ENCODE measurements at regions not wholly inside any gene's neighbourhood (a gene's known extent, or its start where the extent isn't known, plus 50 kb on each side); places are given as distances from the start of the nearest gene placed in this dataset.

DNA sequence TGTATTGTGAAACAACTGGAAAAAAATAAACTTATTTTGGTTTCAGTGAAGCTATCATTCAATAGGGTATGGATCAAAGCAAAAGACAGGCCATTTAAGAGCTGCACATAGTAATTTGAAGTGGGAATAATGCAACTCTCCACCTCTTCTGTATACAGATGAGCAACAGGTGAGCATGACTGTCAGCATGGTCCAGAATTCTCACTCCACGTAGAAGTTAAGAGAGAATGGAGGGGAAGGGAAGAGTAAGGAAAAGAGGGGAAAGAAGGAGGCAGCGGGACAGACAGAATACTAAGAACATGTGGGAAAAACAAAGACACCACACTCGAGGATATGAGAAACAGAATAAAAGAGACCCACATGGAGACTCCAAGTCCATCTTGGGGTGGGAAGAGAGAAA, 396.1 kb upstream of the GRIA1 start:
- in situ Hi-C loops (cut with HindIII; ENCODE audit: low sequenced_read_pairs) = loop anchor here (5.0 kb wide), 1 partner anchor 68 kb away; no protein-coding TSS in a partner anchor

- in situ Hi-C loops (cut with HindIII; ENCODE audit: low sequenced_read_pairs) = no loop called here
Observed at GRCh38 chr5:153096381-153096780, 394.1 kb upstream of the GRIA1 start.

- in situ Hi-C loops (cut with HindIII; ENCODE audit: low sequenced_read_pairs) = no loop called here
Observed at GRCh38 chr5:153099328-153099727, 391.1 kb upstream of the GRIA1 start.

DNA sequence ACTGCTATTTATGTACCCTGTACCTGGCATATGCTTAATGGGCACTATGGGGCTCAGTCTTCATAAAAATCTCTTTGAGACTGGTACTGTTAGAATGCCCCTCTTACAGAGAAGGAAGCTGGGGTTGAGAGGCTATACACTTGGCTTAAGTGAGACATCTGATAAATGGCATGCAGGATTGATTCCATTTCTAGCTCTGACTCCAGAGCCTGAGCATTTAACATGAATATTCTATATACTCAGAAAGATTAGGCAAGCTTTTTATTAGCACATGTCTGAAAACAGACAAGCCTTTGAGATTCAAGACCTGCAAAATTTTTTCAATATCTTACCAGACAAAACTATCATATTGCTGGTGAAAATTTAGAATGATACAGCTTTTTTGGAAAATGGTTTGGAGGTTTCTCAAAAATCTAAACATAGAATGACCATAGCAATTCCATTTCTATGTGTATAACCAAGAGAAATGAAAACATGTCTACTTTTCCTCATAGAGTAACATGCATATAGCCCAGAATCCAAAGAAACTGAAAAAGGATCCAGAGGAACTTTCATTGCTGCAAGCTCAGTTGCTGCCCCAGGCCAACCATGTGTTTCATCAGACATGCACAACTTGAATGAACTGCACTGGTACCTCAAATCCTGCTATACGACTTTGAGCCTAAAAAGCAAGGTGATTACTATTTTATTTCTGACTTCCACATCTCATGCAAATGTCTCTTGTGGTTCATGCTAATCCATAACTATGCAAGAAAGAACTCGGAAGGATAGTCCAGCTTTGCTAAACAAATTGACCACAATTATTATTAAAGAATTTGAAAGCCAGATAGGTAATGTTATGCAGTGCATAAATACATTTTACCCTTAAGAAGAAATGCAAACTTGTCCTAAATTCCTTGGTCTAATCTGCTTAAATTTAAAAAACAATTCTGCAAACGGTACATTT, 389.0 kb upstream of the GRIA1 start:
- in situ Hi-C loops (cut with HindIII; ENCODE audit: low sequenced_read_pairs) = no loop called here

DNA sequence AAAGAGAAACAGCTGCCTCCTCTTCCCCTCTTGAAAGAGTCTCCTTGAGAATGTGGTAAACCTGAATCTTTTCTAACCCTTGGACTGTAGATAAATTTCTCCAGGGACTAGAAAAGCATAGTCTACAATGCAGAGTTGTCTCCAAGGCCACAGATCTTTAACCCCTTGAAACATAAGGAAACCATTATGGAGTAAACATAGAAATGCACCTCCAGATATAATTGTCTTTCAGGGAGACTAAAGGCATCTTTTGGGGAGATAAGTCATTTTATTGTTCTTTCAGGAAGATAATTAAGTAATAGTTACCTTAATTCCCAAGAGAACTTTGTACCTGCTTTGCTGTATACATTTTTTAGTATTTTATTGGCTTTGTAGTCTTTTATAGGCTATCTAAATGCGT, 373.6 kb upstream of the GRIA1 start:
- in situ Hi-C loops (cut with HindIII; ENCODE audit: low sequenced_read_pairs) = no loop called here

DNA sequence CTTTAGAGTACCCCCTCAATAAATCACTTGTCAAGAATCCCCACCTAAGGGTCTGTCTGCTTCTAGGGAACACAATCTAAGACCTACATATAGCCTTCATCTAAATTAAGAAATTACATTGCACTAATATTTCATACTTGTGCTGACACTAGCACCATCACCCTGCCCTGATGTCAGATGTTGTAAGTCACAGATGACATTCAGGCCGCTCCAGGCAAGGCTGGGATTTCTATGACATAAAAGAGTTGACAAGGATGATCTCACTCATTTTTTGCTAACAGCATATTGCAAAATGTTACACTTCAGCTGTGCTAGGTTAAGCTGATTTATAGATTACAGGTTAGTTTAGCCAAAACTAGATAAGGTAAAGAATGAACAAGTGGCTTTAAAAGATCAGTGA, 372.5 kb upstream of the GRIA1 start:
- in situ Hi-C loops (cut with HindIII; ENCODE audit: low sequenced_read_pairs) = no loop called here

DNA sequence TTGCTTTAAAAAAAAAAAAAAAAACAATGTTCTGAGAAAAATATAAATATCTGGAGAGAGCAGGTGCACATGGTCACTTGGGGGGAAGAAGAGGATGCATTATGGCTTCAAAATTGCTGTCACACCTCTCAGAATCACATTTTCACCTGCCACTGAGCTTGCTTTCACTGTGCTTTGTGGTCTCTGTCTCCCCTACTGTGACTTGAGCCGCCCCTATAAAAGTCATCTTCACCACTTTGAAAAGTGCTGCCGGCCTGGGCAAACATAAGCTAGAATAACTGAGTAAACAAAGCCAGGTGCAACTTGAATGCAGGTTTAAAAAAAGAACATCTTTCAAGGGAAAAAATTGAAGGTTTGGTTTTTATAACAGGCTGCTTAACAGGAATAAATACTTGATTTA, 368.1 kb upstream of the GRIA1 start:
- in situ Hi-C loops (cut with HindIII; ENCODE audit: low sequenced_read_pairs) = no loop called here

DNA sequence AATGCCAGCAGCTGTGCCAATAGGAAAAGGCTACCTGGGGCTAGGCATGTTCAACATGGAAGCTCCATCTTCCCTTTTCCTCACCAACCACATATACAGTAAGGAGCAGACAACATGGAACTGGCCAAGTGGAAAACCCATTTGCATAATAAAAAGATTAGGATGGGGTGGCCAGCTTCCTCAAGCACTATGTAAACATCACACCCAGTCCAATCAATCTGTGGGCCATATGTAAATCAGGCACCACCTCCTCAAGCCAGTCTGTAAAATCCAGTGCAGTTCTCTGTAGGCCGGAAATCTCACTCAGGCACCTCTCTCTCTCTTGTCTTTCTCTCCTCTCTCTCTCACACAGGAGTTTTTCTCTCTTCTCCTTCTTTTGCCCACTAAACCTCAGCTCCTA, 360.2 kb upstream of the GRIA1 start:
- in situ Hi-C loops (cut with HindIII; ENCODE audit: low sequenced_read_pairs) = no loop called here

GRCh38 chr5:153135411-153135810, 355.1 kb upstream of the GRIA1 start:
- in situ Hi-C loops (cut with HindIII; ENCODE audit: low sequenced_read_pairs) = no loop called here

- in situ Hi-C loops (cut with HindIII; ENCODE audit: low sequenced_read_pairs) = no loop called here
Observed at GRCh38 chr5:153136910-153137614, 353.4 kb upstream of the GRIA1 start.

DNA sequence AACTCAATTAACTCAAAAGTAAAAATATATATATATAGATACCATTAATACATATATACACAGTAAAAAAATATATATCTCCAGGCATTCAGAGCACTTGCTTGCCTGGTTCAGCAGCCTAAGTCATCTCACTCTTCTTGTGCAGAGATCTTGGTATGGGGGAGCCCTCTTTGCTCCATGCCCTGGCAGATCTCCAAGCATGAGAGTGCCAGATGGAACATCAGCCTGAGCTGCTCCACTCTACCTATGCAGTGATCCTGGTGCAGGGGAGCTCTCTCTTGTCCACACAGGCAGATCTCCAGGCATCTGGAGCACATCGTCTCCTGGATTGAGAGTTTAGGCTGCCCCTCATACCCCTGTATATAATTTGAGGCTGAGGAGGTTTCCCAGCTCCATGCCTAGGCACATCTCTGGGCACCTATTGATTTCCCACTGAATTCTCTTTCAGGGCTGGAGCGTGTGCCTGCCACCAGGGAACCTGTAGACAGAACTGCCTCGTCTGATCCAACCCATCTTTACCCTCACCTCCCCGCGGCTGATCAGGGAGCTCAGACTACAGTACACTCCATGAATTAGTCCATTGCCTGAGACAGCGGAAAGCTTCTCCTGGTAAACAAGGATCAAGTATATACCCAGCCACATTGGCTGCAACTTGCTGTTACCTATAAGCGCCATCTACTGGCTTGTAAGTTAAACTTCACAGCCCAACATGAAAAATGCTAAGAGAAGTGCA, 342.4 kb upstream of the GRIA1 start:
- in situ Hi-C loops (cut with HindIII; ENCODE audit: low sequenced_read_pairs) = no loop called here

- in situ Hi-C loops (cut with HindIII; ENCODE audit: low sequenced_read_pairs) = no loop called here
Observed at GRCh38 chr5:153148624-153148976, 341.9 kb upstream of the GRIA1 start.

DNA sequence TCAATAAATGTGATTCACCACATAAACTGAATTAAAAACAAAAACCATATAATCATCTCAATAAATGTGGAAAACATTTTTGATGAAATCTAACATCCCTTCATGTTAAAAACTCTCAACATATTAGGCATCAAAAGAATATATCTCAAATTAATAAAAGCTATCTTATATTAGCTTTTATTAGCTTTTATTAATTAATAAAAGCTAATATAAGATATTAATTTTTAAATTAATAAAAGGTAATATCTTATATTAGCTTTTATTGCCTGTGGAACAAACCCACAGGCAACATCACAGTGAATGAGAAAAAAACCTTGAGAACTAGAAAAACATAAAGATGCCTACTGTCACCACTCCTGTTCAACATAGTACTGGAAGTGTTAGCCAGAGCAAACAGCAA, 338.9 kb upstream of the GRIA1 start:
- in situ Hi-C loops (cut with HindIII; ENCODE audit: low sequenced_read_pairs) = no loop called here

GRCh38 chr5:153153086-153153485, 337.4 kb upstream of the GRIA1 start:
- in situ Hi-C loops (cut with HindIII; ENCODE audit: low sequenced_read_pairs) = no loop called here

DNA sequence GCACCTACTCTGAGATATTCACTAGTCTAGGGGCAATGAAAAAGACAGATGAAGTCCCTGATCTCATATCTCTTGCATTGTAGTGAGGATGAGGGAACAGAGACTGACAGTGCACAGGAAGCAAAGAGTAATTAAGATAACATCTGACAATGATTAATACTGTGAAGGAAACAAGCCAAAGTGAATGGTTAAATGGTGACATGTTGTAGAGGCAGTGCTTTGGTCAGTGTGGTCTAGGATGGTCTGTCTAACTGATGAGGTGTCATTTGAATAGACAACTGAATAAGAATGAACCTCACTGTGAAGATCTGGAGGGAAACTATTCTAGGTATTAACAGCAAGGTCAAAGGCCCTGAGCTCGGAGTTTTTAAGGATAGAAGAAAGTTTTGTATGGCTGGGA, 333.3 kb upstream of the GRIA1 start:
- in situ Hi-C loops (cut with HindIII; ENCODE audit: low sequenced_read_pairs) = no loop called here

- in situ Hi-C loops (cut with HindIII; ENCODE audit: low sequenced_read_pairs) = no loop called here
Observed at GRCh38 chr5:153158608-153159007, 331.9 kb upstream of the GRIA1 start.

GRCh38 chr5:153159616-153160015, 330.9 kb upstream of the GRIA1 start:
- in situ Hi-C loops (cut with HindIII; ENCODE audit: low sequenced_read_pairs) = loop anchor here (5.0 kb wide), 1 partner anchor 67 kb away; no protein-coding TSS in a partner anchor

- in situ Hi-C loops (cut with HindIII; ENCODE audit: low sequenced_read_pairs) = no loop called here
Observed at GRCh38 chr5:153168241-153168640, 322.2 kb upstream of the GRIA1 start.

GRCh38 chr5:153187503-153187902, 303.0 kb upstream of the GRIA1 start:
- in situ Hi-C loops (cut with HindIII; ENCODE audit: low sequenced_read_pairs) = no loop called here

GRCh38 chr5:153206361-153206760, 284.1 kb upstream of the GRIA1 start:
- in situ Hi-C loops (cut with HindIII; ENCODE audit: low sequenced_read_pairs) = no loop called here

DNA sequence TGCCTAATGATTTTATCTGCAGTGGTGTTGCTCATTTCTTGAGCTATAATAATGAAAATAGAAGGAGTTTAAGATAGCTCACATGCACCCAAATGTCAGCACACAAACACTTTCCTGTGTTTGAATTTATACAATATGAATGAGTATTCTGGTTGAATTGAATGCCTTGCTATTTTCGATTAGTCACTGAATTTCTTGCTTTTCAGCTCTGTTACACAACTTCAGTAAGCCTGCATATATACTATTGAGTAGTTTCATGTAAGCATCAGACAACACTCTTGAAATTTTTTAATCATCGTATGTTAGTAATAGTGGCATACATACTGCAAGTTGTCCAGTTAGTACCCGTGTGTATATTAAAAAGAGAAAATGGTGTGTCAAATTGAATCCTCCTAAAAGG, 281.5 kb upstream of the GRIA1 start:
- in situ Hi-C loops (cut with HindIII; ENCODE audit: low sequenced_read_pairs) = no loop called here

Measured in endothelial cell of hepatic sinusoid (primary cell).